GM23248 (cell line): ENCODE measurements at regions not wholly inside any gene's neighbourhood (a gene's known extent, or its start where the extent isn't known, plus 50 kb on each side); places are given as distances from the start of the nearest gene placed in this dataset.
"Not testable (repeated sequence)": the region's sequence is repeated elsewhere in the genome, so short reads cannot be mapped to it uniquely, and the experiment has no call there.

ENCODE experiments used
- DNase-seq: peaks from one replicate; pipeline ENCODE4 v3.0.0-alpha.2; 2015
- H2AFZ ChIP-seq: fragments of 200-600 bp; sonication (generic); 2 replicates; pipeline ENCODE4 v1.6.1; 2016; ENCODE audit warnings: antibody characterized with exemption
- H3F3A ChIP-seq: fragments of 200-600 bp; sonication (generic); 2 replicates; pipeline ENCODE4 v1.6.1; 2016; ENCODE audit warnings: mild to moderate bottlenecking, antibody characterized with exemption, mixed run types; ENCODE audit not compliant: insufficient read depth
- H3K27ac ChIP-seq: fragments of 200-600 bp; sonication (generic); 2 replicates; pipeline ENCODE4 v1.5.1; 2016; ENCODE audit warnings: mild to moderate bottlenecking
- H3K27me3 ChIP-seq: fragments of 200-600 bp; sonication (generic); replicated peaks from 2 replicates; pipeline ENCODE4 v1.6.1; 2016; ENCODE audit warnings: mild to moderate bottlenecking; ENCODE audit not compliant: insufficient read depth
- H3K36me3 ChIP-seq: fragments of 200-600 bp; sonication (generic); 2 replicates; pipeline ENCODE4 v1.6.1; 2016; ENCODE audit warnings: low read depth, mild to moderate bottlenecking
- H3K4me1 ChIP-seq: fragments of 200-600 bp; sonication (generic); 2 replicates; pipeline ENCODE4 v1.6.1; 2016; ENCODE audit warnings: mild to moderate bottlenecking; ENCODE audit not compliant: insufficient read depth
- H3K4me2 ChIP-seq: fragments of 200-600 bp; sonication (generic); one replicate; pipeline ENCODE4 v1.6.1; 2016; ENCODE audit warnings: mild to moderate bottlenecking; ENCODE audit not compliant: unreplicated experiment
- H3K4me3 ChIP-seq: fragments of 200-600 bp; sonication (generic); 2 replicates; pipeline ENCODE4 v1.5.1; 2016; ENCODE audit warnings: mild to moderate bottlenecking
- H3K79me2 ChIP-seq: fragments of 200-600 bp; sonication (generic); 2 replicates; pipeline ENCODE4 v1.6.1; 2016; ENCODE audit warnings: mild to moderate bottlenecking; ENCODE audit not compliant: insufficient read depth
- H3K9ac ChIP-seq: fragments of 200-600 bp; sonication (generic); 2 replicates; pipeline ENCODE4 v1.6.1; 2016; ENCODE audit warnings: mild to moderate bottlenecking
- H3K9me2 ChIP-seq: fragments of 200-600 bp; sonication (generic); 2 replicates; pipeline ENCODE4 v1.6.1; 2016; ENCODE audit warnings: mixed run types, mild to moderate bottlenecking, moderate library complexity; ENCODE audit not compliant: insufficient read depth
- H3K9me3 ChIP-seq: fragments of 200-600 bp; sonication (generic); one replicate; pipeline ENCODE4 v1.6.1; 2017; ENCODE audit warnings: low read depth
- H4K20me1 ChIP-seq: fragments of 200-600 bp; sonication (generic); 2 replicates; pipeline ENCODE4 v1.6.0; 2016; ENCODE audit not compliant: insufficient read depth
- WGBS, 2 experiments: methylation state at CpG; one replicate each; pipeline ENCODE4 v1.1.6; 2015 to 2017; ENCODE audit warnings: low lambda C conversion rate in 2 of 2, low coverage in 1 of 2; ENCODE audit errors: missing lambda C conversion rate in 2 of 2; 5-methylcytosine and 5-hydroxymethylcytosine counted together
- in situ Hi-C: fragments of 300-500 bp; cut with MboI; formaldehyde crosslinking; loops from 2 replicates; pipeline ENCODE4 v1.15.0; 2020

- H3K9me3 ChIP-seq, H3K9ac ChIP-seq, H3K4me3 ChIP-seq, H4K20me1 ChIP-seq, H3K27ac ChIP-seq, H3K4me1 ChIP-seq, H2AFZ ChIP-seq, in situ Hi-C loops, H3F3A ChIP-seq, H3K36me3 ChIP-seq, H3K9me2 ChIP-seq, H3K4me2 ChIP-seq, H3K79me2 ChIP-seq, DNase-seq, H3K27me3 ChIP-seq: not testable (repeated sequence)
- no CpG with 5 or more reads among the region's 1 CpG for WGBS, 2 experiments
Measured at GRCh38 chr9:67162827-67163226, 170.5 kb upstream of the SPATA31A3 start.

GRCh38 chr9:67155218-67155617, 162.9 kb upstream of the SPATA31A3 start:
- H3K9ac ChIP-seq, H4K20me1 ChIP-seq, H2AFZ ChIP-seq, H3K27me3 ChIP-seq, in situ Hi-C loops, H3K79me2 ChIP-seq, H3K36me3 ChIP-seq, H3K4me2 ChIP-seq, DNase-seq, H3K9me3 ChIP-seq, H3K4me1 ChIP-seq, H3K9me2 ChIP-seq, H3F3A ChIP-seq, H3K4me3 ChIP-seq, H3K27ac ChIP-seq: not testable (repeated sequence)
- 63 to 70% methylated on average over 7 to 9 of the region's 9 CpGs for WGBS, 2 experiments

DNA sequence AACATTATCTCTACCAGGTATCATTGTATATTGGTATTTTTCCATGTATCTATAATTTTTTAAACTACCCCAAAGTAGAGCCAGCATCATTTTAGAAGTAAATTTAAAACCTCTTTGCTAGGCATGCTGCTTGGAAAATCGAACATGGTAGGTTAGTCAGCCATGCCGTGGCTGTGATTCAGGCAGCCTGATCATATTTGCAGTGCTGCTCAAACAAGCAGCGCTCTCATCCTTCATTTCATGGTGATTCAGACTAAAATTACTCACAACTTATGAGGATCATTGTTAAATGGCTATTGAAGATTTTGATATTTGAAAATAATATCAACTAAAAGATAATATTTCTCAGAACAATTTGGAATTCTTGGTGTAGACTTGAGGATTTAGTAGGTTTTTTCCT, 161.2 kb upstream of the SPATA31A3 start:
- H3K27me3 ChIP-seq, H3K9me2 ChIP-seq, H3F3A ChIP-seq, H3K4me1 ChIP-seq, H3K4me3 ChIP-seq, in situ Hi-C loops, H3K36me3 ChIP-seq, H3K79me2 ChIP-seq, DNase-seq, H3K9ac ChIP-seq, H3K4me2 ChIP-seq, H3K27ac ChIP-seq, H4K20me1 ChIP-seq, H3K9me3 ChIP-seq, H2AFZ ChIP-seq: not testable (repeated sequence)
- WGBS, 2 experiments, result no CpG with 5 or more reads among the region's 3 CpGs

GRCh38 chr9:67142392-67143107, 150.2 kb upstream of the SPATA31A3 start:
- H3K27me3 ChIP-seq, H3K9ac ChIP-seq, H4K20me1 ChIP-seq, H3F3A ChIP-seq, in situ Hi-C loops, H3K27ac ChIP-seq, DNase-seq, H3K4me3 ChIP-seq, H3K4me2 ChIP-seq, H3K9me3 ChIP-seq, H3K4me1 ChIP-seq, H2AFZ ChIP-seq, H3K36me3 ChIP-seq, H3K9me2 ChIP-seq, H3K79me2 ChIP-seq: not testable (repeated sequence)
- WGBS, 2 experiments, result 25 to 40% methylated on average over 3 to 9 of the region's 11 CpGs

DNA sequence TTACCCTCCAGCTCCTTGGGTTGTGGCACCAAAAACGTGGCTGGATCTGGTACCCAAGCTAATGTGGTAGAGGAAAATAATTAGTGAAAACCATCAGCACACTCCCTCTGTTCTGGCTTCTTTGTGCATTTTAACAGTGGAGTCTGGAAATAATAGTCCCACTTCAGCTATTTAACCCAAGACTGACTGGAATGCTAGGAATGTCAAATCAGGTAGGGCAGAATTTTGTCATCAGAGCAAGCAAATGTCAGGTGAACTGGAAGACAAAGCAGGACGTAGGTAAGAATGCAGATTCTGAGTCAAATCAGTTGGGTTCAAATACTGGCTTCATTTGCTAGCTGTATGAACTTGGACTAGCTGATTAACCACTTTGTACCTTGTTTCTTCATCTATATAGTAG, 144.0 kb upstream of the SPATA31A3 start:
- H3K4me2 ChIP-seq, H3K27ac ChIP-seq, in situ Hi-C loops, H4K20me1 ChIP-seq, DNase-seq, H2AFZ ChIP-seq, H3K36me3 ChIP-seq, H3K9me2 ChIP-seq, H3K27me3 ChIP-seq, H3F3A ChIP-seq, H3K9me3 ChIP-seq, H3K4me3 ChIP-seq, H3K4me1 ChIP-seq, H3K79me2 ChIP-seq, H3K9ac ChIP-seq: not testable (repeated sequence)
- no CpG with 5 or more reads among the region's 2 CpGs for WGBS, 2 experiments

DNA sequence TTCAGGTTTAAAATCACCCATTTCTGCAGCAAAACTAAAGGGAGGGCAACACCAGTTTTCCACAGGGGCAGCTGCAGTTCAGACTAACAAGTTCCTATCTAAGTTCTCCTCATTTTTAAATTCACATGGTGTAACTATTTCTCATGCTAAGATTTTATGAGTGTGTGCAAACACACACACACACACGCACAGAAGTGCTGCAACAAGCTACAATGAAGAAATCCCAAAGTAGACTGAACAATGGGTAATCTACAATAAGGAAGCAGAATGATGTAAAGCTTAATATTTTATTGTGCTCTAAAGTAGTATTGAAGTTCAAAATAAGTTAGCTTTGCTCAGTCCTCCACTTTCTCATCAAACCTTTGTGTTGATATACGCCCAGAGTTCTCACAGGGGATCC, 140.8 kb upstream of the SPATA31A3 start:
- H3K4me1 ChIP-seq, DNase-seq, H3F3A ChIP-seq, H3K9ac ChIP-seq, H3K27me3 ChIP-seq, H3K9me3 ChIP-seq, H3K9me2 ChIP-seq, H3K79me2 ChIP-seq, in situ Hi-C loops, H2AFZ ChIP-seq, H3K4me3 ChIP-seq, H4K20me1 ChIP-seq, H3K27ac ChIP-seq, H3K4me2 ChIP-seq, H3K36me3 ChIP-seq: not testable (repeated sequence)
- 32 to 33% methylated on average over 1 of the region's 2 CpGs for whole genome bisulfite sequencing, 2 experiments

DNA sequence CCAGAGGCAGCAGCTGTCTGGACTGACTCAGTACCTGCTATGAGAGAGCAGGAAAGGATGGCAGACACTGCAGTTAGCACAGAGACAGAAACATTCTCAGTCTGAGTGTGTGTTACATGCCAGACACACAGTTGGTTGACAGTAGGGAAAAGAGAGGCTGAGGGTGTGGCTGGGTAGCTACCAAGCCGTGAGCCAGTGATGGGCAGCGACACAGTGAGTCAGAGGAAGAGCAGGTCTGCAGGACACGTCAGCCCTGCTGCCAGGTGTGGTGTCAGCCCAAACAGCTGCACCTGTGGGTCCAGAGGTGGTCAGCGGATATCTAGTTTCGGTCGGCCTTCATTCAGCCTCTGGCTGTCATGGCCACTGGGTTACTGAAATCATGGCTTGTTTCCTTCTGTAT, 124.4 kb upstream of the SPATA31A3 start:
- in situ Hi-C loops, H3K79me2 ChIP-seq, H3K27ac ChIP-seq, H4K20me1 ChIP-seq, H3K9me2 ChIP-seq, H3K36me3 ChIP-seq, H3K4me1 ChIP-seq, DNase-seq, H2AFZ ChIP-seq, H3K4me3 ChIP-seq, H3F3A ChIP-seq, H3K9me3 ChIP-seq, H3K9ac ChIP-seq, H3K4me2 ChIP-seq, H3K27me3 ChIP-seq: not testable (repeated sequence)
- 14 to 17% methylated on average over 1 to 2 of the region's 6 CpGs for WGBS, 2 experiments

GRCh38 chr9:67112148-67112547, 119.8 kb upstream of the SPATA31A3 start:
- in situ Hi-C loops, H3K9me3 ChIP-seq, H3K27ac ChIP-seq, H3K4me3 ChIP-seq, H3F3A ChIP-seq, DNase-seq, H4K20me1 ChIP-seq, H3K4me1 ChIP-seq, H3K9ac ChIP-seq, H2AFZ ChIP-seq, H3K9me2 ChIP-seq, H3K79me2 ChIP-seq, H3K27me3 ChIP-seq, H3K36me3 ChIP-seq, H3K4me2 ChIP-seq: not testable (repeated sequence)
- WGBS, 2 experiments, result no CpG with 5 or more reads among the region's 4 CpGs
